Neural crest cell (in vitro differentiated cells): ENCODE measurements at regions not wholly inside any gene's neighbourhood (a gene's known extent, or its start where the extent isn't known, plus 50 kb on each side); places are given as distances from the start of the nearest gene placed in this dataset.

ENCODE experiments used
- DNase-seq: peaks from one replicate; pipeline ENCODE4 v3.0.0; 2021; ENCODE audit warnings: low read depth, mixed read lengths, low spot score
- H3K27ac Mint-ChIP-seq: one replicate; pipeline ENCODE4 v1.8.0; 2021; ENCODE audit warnings: mild to moderate bottlenecking, mixed read lengths; ENCODE audit not compliant: unreplicated experiment
- H3K27me3 Mint-ChIP-seq: 2 replicates; pipeline ENCODE4 v1.8.0; 2021; ENCODE audit warnings: low read depth, mild to moderate bottlenecking, mixed read lengths
- H3K36me3 Mint-ChIP-seq: 2 replicates; pipeline ENCODE4 v1.8.0; 2021; ENCODE audit warnings: low read depth, mild to moderate bottlenecking, mixed read lengths
- H3K4me1 Mint-ChIP-seq: 2 replicates; pipeline ENCODE4 v1.8.0; 2021; ENCODE audit warnings: mixed read lengths
- H3K4me3 Mint-ChIP-seq: one replicate; pipeline ENCODE4 v1.8.0; 2021; ENCODE audit warnings: mild to moderate bottlenecking, mixed read lengths
- H3K9me3 Mint-ChIP-seq: 2 replicates; pipeline ENCODE4 v1.8.0; 2021; ENCODE audit warnings: mixed read lengths
- TF ChIP-seq, protein P1 (sequence below): fragments of 200-600 bp; sonication (generic); conservative IDR thresholded peaks from 2 replicates; pipeline ENCODE4 v1.5.0; 2021; ENCODE audit warnings: antibody characterized with exemption, mild to moderate bottlenecking

- DNase-seq = no peak
- Mint-ChIP-seq H3K36me3 (no peaks in the 10 kb centered on the region), H3K4me3 (no peak overlapping the region)
These were observed 1109.3 kb upstream of the B3GALT2 start for GRCh38 chr1:194295685-194296084.

DNA sequence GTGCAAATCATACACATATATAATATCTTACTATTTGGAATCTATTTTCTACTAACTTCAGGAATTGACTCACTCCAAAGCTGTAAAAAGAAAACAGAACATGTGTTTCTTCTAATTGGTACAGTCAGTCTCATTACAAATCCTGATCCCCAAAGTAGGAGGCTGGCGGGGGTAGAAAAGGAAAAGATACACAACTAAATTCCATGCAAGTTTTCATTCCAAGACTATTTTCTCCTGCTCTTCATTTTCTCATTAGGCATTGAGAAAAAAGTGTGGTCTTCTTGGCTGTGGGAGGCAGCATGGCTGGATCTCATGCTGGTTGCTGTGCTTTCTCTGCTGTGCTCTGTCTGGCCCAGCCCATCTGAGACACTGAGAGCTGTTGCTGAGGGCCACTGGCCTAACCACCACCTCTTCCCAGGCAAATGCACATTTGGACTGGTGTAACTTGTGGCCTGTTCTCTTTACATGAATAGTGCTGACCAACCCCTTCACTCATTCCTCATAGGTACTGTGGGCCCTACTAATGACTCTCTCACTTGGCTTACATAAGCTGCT is 1107.5 kb upstream of the B3GALT2 start:
- no peaks in the 10 kb centered on the region for H3K4me1 Mint-ChIP-seq
- no peak overlapping the region for H3K4me3 Mint-ChIP-seq
- TF ChIP-seq, protein P1, sequence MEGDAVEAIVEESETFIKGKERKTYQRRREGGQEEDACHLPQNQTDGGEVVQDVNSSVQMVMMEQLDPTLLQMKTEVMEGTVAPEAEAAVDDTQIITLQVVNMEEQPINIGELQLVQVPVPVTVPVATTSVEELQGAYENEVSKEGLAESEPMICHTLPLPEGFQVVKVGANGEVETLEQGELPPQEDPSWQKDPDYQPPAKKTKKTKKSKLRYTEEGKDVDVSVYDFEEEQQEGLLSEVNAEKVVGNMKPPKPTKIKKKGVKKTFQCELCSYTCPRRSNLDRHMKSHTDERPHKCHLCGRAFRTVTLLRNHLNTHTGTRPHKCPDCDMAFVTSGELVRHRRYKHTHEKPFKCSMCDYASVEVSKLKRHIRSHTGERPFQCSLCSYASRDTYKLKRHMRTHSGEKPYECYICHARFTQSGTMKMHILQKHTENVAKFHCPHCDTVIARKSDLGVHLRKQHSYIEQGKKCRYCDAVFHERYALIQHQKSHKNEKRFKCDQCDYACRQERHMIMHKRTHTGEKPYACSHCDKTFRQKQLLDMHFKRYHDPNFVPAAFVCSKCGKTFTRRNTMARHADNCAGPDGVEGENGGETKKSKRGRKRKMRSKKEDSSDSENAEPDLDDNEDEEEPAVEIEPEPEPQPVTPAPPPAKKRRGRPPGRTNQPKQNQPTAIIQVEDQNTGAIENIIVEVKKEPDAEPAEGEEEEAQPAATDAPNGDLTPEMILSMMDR = no peak
- H3K27me3 Mint-ChIP-seq = no peaks in the 10 kb centered on the region
- H3K36me3 Mint-ChIP-seq = no peaks in the 10 kb centered on the region
- DNase-seq = no peak
- H3K27ac Mint-ChIP-seq = no peak overlapping the region
- peaks cover 4% of the 10 kb centered on the region for H3K9me3 Mint-ChIP-seq

More at GRCh38 chr1:194295685-194296084, 1109.3 kb upstream of the B3GALT2 start:
- Mint-ChIP-seq H3K4me1 (no peaks in the 10 kb centered on the region), H3K9me3 (peaks cover 4% of the 10 kb centered on the region), H3K27me3 (no peaks in the 10 kb centered on the region), H3K27ac (no peak overlapping the region)
- TF ChIP-seq, protein P1 = peak; percentile 67

DNA sequence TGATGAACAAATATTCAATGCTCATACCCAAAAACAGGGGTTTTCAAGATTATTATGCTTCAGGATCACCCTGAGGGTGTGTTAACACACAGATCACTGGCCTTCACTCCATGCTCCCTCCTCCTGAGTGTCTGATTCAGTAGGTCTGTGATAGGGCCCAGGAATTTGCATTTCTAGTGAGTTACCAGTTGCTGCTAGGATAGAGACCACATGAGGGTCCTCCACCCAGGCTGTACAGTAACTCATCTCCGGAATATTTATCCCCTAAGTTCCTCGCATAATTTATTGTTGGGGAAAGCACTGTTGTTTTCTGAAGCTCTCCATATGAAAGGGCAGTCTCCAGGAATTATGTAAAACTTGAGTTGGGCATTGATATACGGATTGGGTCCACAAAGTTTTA is 1106.6 kb upstream of the B3GALT2 start:
- H3K4me3 Mint-ChIP-seq = no peak overlapping the region

GRCh38 chr1:194289569-194290266 is 1103.3 kb upstream of the B3GALT2 start:
- H3K27me3 Mint-ChIP-seq = no peaks in the 10 kb centered on the region
- no peaks in the 10 kb centered on the region for H3K36me3 Mint-ChIP-seq
- no peaks in the 10 kb centered on the region for H3K4me1 Mint-ChIP-seq
- TF ChIP-seq, protein P1 = no peak
- H3K27ac Mint-ChIP-seq = no peak overlapping the region
- no peak overlapping the region for H3K4me3 Mint-ChIP-seq
- no peak for DNase-seq
- H3K9me3 Mint-ChIP-seq = no peaks in the 10 kb centered on the region

More for the DNA sequence above, 1106.6 kb upstream of the B3GALT2 start:
- TF ChIP-seq, protein P1 = no peak
- Mint-ChIP-seq H3K4me1 (no peaks in the 10 kb centered on the region), H3K27me3 (no peaks in the 10 kb centered on the region), H3K27ac (no peak overlapping the region), H3K36me3 (no peaks in the 10 kb centered on the region), H3K9me3 (peaks cover 4% of the 10 kb centered on the region)
- no peak for DNase-seq

DNA sequence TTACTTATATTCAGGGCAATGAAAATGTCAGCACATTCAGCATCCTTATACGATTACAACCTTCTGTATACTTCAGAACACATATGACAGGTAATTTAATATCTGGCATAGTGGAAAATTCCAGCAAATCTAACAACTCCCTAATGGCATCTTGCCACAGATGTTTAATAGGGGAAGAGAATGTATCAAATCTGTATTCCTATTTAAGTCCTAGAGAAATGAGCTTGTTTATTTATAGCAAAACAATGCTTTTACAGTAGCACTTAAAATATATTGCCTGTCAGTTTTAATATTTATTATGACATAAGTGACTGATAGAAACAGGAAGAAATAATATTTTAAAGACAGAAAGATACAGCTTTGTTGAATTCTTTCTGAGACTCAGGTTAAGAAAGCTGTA is 1101.8 kb upstream of the B3GALT2 start:
- no peak for DNase-seq
- no peak overlapping the region for H3K27ac Mint-ChIP-seq
- no peaks in the 10 kb centered on the region for H3K9me3 Mint-ChIP-seq
- H3K4me1 Mint-ChIP-seq = no peaks in the 10 kb centered on the region
- no peaks in the 10 kb centered on the region for H3K27me3 Mint-ChIP-seq
- no peaks in the 10 kb centered on the region for H3K36me3 Mint-ChIP-seq
- H3K4me3 Mint-ChIP-seq = no peak overlapping the region
- TF ChIP-seq, protein P1 = no peak
